Neutrophil (primary cell): ENCODE measurements at regions not wholly inside any gene's neighbourhood (a gene's known extent, or its start where the extent isn't known, plus 50 kb on each side); places are given as distances from the start of the nearest gene placed in this dataset.
"Not testable (repeated sequence)": the region's sequence is repeated elsewhere in the genome, so short reads cannot be mapped to it uniquely, and the experiment has no call there.

Experiments
- H3K27ac ChIP-seq: fragments of 200-600 bp; sonication (generic); 2 replicates; pipeline ENCODE4 v1.5.1; 2016; ENCODE audit warnings: mild to moderate bottlenecking, moderate library complexity
- H3K27me3 ChIP-seq: fragments of 200-600 bp; sonication (generic); 2 replicates; pipeline ENCODE4 v1.6.0; 2016; ENCODE audit warnings: mild to moderate bottlenecking
- H3K36me3 ChIP-seq: fragments of 200-600 bp; sonication (generic); 2 replicates; pipeline ENCODE4 v1.5.1; 2017
- H3K4me1 ChIP-seq, 2 experiments: fragments of 200-600 bp in 1 of 2; sonication (generic) in 1 of 2; 1 replicate in 1 of 2; 2 replicates in 1 of 2; pipeline versions ENCODE4 v1.5.1 to v1.6.1; 2013 to 2016; ENCODE audit warnings: low read depth in 1 of 2, low read length in 1 of 2, mild to moderate bottlenecking in 1 of 2, moderate library complexity in 1 of 2; ENCODE audit not compliant: control insufficient read depth in 1 of 2, insufficient read depth in 1 of 2
- H3K4me3 ChIP-seq, 2 experiments: fragments of 200-600 bp in 1 of 2; sonication (generic) in 1 of 2; 1 replicate in 1 of 2; 2 replicates in 1 of 2; pipeline ENCODE4 v1.5.1; 2013 to 2016; ENCODE audit warnings: low read depth in 1 of 2, low read length in 1 of 2, mild to moderate bottlenecking in 1 of 2, moderate library complexity in 1 of 2
- H3K9me3 ChIP-seq: fragments of 200-600 bp; sonication (generic); 2 replicates; pipeline ENCODE4 v1.5.1; 2016
- TF ChIP-seq, protein P1 (sequence below): fragments of 200-600 bp; sonication (generic); IDR thresholded peaks from 2 replicates; pipeline ENCODE4 v1.5.1; 2016; ENCODE audit warnings: antibody characterized with exemption

DNA sequence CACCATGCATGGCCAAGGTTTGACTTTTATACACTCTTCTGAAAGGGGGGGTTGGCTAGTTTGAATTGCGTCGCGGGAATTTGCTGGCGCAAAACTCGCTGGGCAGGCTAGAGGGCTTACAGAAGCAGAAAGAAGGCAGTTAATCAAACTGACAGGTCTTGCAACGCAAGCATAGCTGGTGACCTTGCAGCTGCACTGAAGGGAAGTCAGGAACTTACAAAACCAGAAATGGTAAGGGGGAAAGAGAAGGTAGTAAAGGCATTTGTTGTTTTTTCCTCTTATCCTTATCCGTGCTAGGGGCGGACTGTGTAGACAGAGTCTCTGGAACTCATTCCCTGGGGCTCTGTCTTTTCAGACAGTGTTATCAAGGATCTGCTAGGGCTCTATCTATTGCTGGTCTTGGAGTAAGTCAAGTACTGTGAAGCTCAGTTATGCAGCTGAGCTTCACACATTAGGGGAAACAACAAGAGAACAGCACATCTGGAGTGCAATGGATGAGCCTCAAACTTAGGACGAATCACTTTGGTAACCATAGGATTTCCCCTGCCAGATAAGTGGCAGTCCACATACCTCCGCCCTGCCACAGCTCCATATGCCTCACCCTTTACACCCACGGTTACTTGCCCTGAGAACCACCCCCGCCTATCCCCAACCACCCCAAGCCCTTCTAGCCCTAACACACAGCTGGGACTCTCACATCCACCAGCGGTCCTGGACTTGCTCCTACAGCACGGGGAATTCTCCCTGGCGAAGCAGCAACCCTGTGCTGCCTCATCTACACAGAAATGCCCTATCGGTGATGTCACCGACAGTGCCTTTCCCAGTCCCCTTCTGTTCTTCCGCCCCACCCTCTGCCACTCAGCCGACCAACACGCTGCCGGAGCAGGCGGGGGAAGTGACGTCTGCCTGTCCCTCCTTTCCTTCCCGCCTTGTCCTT lies 251.4 kb downstream of the FAM72C start:
- peaks cover 4 to 9% of the 10 kb centered on the region in 2 experiments for H3K4me1 ChIP-seq
- no peaks in the 10 kb centered on the region for H3K9me3 ChIP-seq
- peak overlapping the region in 1 of 2 experiments; percentile 42 for H3K4me3 ChIP-seq
- no peak overlapping the region for H3K27ac ChIP-seq
- H3K27me3 ChIP-seq, result peaks cover 75% of the 10 kb centered on the region
- TF ChIP-seq, protein P1, sequence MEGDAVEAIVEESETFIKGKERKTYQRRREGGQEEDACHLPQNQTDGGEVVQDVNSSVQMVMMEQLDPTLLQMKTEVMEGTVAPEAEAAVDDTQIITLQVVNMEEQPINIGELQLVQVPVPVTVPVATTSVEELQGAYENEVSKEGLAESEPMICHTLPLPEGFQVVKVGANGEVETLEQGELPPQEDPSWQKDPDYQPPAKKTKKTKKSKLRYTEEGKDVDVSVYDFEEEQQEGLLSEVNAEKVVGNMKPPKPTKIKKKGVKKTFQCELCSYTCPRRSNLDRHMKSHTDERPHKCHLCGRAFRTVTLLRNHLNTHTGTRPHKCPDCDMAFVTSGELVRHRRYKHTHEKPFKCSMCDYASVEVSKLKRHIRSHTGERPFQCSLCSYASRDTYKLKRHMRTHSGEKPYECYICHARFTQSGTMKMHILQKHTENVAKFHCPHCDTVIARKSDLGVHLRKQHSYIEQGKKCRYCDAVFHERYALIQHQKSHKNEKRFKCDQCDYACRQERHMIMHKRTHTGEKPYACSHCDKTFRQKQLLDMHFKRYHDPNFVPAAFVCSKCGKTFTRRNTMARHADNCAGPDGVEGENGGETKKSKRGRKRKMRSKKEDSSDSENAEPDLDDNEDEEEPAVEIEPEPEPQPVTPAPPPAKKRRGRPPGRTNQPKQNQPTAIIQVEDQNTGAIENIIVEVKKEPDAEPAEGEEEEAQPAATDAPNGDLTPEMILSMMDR, result no peak
- H3K36me3 ChIP-seq, result no peaks in the 10 kb centered on the region

GRCh38 chr1:143718524-143718923 lies 253.3 kb downstream of the FAM72C start:
- TF ChIP-seq, protein P1, result no peak
- Histone ChIP-seq H3K36me3 (no peaks in the 10 kb centered on the region), H3K4me1 (peaks cover 4 to 9% of the 10 kb centered on the region in 2 experiments), H3K9me3 (no peaks in the 10 kb centered on the region), H3K27ac (no peak overlapping the region), H3K27me3 (peaks cover 70% of the 10 kb centered on the region), H3K4me3 (no peak overlapping the region)

DNA sequence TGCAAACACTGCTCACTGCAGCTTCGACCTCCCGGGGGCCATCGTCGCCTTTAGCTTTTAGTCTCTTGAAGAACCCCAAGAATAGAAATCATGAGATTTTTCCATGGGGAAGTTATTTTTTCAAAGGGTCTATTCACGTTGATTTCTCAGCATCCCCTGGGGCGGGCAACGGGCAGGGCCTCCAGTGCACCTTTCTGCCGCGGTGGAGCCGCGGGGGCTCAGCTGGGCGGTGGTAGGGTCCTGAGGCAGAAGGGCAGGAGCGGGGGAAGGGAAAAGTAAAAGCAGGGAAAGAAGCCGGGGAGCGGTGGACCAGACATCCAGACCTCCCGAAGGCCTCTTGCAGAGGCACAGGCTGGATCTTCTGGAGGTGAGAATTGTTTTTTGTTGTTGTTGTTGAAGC lies 253.8 kb downstream of the FAM72C start:
- Histone ChIP-seq H3K4me1 (peaks cover 4 to 9% of the 10 kb centered on the region in 2 experiments), H3K4me3 (no peak overlapping the region), H3K36me3 (no peaks in the 10 kb centered on the region), H3K27me3 (peaks cover 67% of the 10 kb centered on the region), H3K9me3 (no peaks in the 10 kb centered on the region), H3K27ac (no peak overlapping the region)
- TF ChIP-seq, protein P1, result no peak

DNA sequence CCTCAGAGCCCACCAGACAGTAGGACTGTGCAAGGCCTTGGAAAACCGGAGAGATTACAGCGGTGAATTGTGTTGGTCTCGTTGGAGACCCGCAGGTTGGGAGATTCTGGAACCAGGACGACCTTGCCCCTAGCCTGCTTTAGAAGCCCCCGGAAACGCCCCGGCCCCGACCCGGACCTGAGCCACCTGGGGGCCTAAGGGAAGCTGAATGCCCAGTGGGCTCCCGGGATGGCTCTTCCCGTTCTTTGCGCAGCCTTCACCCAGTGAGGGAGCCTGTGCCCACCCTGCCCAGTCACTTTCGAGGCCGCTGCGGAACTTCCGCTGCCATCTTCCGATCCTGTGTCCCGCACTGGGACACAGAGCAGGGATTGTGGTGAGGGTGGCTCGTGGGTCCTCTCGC lies 254.4 kb downstream of the FAM72C start:
- Histone ChIP-seq H3K4me3 (no peak overlapping the region), H3K4me1 (peaks cover 4 to 9% of the 10 kb centered on the region in 2 experiments), H3K27ac (no peak overlapping the region), H3K9me3 (no peaks in the 10 kb centered on the region), H3K27me3 (peaks cover 62% of the 10 kb centered on the region), H3K36me3 (no peaks in the 10 kb centered on the region)
- TF ChIP-seq, protein P1, result no peak

- not testable (repeated sequence) for H3K9me3 ChIP-seq, H3K4me3 ChIP-seq, H3K36me3 ChIP-seq, H3K27ac ChIP-seq, H3K4me1 ChIP-seq
- peaks cover 43% of the 10 kb centered on the region for H3K27me3 ChIP-seq
Measured at GRCh38 chr1:143714913-143715312, 256.9 kb downstream of the FAM72C start.

DNA sequence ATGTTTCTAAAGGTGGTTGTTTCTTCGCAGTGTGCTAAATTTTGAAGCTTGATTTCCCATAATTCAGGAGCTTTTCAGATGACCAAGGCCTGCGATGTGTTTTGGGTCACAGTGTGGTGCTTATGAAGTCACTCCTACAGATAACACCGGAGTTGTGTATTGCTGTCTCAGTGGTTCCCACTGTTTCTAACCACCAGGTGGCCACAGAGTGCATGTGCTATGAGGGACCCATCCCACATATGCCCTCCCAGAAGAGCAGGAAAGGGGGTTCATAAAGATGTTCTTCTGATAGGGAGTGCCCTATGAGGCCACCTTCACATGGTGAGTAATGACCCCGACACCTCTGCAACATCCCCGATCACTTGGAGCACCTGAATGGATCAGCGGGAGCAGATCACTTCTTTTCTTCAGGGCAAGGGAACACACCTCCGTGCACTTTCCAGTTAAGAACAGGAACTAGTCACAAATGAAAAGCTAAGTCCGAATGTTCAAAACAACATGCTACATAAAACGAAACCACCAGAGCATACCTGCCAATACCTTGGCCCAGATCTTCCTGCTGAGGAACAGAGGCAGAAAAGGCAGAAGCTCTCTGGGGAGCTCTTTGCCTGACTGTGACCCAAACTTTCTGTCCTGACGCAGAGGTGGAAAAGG lies 262.1 kb downstream of the FAM72C start:
- not testable (repeated sequence) for H3K4me1 ChIP-seq, H3K9me3 ChIP-seq, H3K36me3 ChIP-seq, H3K27ac ChIP-seq
- H3K27me3 ChIP-seq, result peaks cover 45% of the 10 kb centered on the region
- H3K4me3 ChIP-seq, result peak overlapping the region in 1 of 2 experiments; percentile 3

GRCh38 chr1:143702739-143703138 lies 269.0 kb downstream of the FAM72C start:
- not testable (repeated sequence) for H3K9me3 ChIP-seq, H3K36me3 ChIP-seq, H3K4me3 ChIP-seq, H3K27ac ChIP-seq
- Histone ChIP-seq H3K4me1 (peaks cover 18 to 19% of the 10 kb centered on the region in 2 experiments), H3K27me3 (peaks cover 63% of the 10 kb centered on the region)
